ENCODE measurements at regions not wholly inside any gene's neighbourhood (a gene's known extent, or its start where the extent isn't known, plus 50 kb on each side); places are given as distances from the start of the nearest gene placed in this dataset.
"Not testable (repeated sequence)": the region's sequence is repeated elsewhere in the genome, so short reads cannot be mapped to it uniquely, and the experiment has no call there.

DNA sequence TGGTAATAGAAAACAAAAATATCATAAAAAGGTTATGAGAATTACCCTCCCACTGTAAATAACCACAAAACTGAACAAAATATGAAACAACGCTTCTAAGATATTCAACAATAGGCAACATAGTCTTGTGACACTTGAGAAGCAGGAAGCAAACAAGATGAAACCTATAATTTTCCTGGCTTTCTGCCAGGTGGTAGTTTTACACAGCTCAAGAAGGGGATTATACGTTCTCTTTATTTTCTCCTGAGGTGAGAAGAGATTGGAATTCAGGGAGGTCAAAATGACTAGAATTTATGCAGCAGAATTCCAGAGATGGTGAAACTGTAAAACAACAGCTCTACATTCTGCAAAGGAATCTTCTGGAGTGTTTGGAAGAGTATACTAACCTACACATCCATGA lies 186.0 kb downstream of the HHIP start:
- no peaks in the 10 kb centered on the region for H3K27me3 ChIP-seq (ENCODE audit: insufficient read depth, poor library complexity, severe bottlenecking)
- no peaks in the 10 kb centered on the region for H3K36me3 ChIP-seq (ENCODE audit: low read depth)
- no peak overlapping the region for H3K4me3 ChIP-seq (ENCODE audit: severe bottlenecking)
- no peak overlapping the region for H3K27ac ChIP-seq (ENCODE audit: poor library complexity, severe bottlenecking)
- H3K9me3 ChIP-seq (ENCODE audit: severe bottlenecking) = no peaks in the 10 kb centered on the region
- no peak for ATAC-seq (ENCODE audit: low read depth)
- TF ChIP-seq, protein P1, sequence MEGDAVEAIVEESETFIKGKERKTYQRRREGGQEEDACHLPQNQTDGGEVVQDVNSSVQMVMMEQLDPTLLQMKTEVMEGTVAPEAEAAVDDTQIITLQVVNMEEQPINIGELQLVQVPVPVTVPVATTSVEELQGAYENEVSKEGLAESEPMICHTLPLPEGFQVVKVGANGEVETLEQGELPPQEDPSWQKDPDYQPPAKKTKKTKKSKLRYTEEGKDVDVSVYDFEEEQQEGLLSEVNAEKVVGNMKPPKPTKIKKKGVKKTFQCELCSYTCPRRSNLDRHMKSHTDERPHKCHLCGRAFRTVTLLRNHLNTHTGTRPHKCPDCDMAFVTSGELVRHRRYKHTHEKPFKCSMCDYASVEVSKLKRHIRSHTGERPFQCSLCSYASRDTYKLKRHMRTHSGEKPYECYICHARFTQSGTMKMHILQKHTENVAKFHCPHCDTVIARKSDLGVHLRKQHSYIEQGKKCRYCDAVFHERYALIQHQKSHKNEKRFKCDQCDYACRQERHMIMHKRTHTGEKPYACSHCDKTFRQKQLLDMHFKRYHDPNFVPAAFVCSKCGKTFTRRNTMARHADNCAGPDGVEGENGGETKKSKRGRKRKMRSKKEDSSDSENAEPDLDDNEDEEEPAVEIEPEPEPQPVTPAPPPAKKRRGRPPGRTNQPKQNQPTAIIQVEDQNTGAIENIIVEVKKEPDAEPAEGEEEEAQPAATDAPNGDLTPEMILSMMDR (IDR thresholded peaks at IDR 0.05; ENCODE audit: poor library complexity, severe bottlenecking) = no peak
- H3K4me1 ChIP-seq (ENCODE audit: insufficient read depth, poor library complexity, severe bottlenecking) = no peaks in the 10 kb centered on the region
- no peak for DNase-seq (ENCODE audit: low spot score)

GRCh38 chr4:144845411-144845810 lies 199.5 kb downstream of the HHIP start:
- H3K27me3 ChIP-seq (ENCODE audit: insufficient read depth, poor library complexity, severe bottlenecking) = no peaks in the 10 kb centered on the region
- H3K9me3 ChIP-seq (ENCODE audit: severe bottlenecking) = no peaks in the 10 kb centered on the region
- DNase-seq (ENCODE audit: low spot score) (no peak), ATAC-seq (ENCODE audit: low read depth) (no peak)
- TF ChIP-seq, protein P1 (IDR thresholded peaks at IDR 0.05; ENCODE audit: poor library complexity, severe bottlenecking) = no peak
- no peak overlapping the region for H3K4me3 ChIP-seq (ENCODE audit: severe bottlenecking)
- no peaks in the 10 kb centered on the region for H3K36me3 ChIP-seq (ENCODE audit: low read depth)
- no peak overlapping the region for H3K27ac ChIP-seq (ENCODE audit: poor library complexity, severe bottlenecking)
- H3K4me1 ChIP-seq (ENCODE audit: insufficient read depth, poor library complexity, severe bottlenecking) = no peaks in the 10 kb centered on the region

DNA sequence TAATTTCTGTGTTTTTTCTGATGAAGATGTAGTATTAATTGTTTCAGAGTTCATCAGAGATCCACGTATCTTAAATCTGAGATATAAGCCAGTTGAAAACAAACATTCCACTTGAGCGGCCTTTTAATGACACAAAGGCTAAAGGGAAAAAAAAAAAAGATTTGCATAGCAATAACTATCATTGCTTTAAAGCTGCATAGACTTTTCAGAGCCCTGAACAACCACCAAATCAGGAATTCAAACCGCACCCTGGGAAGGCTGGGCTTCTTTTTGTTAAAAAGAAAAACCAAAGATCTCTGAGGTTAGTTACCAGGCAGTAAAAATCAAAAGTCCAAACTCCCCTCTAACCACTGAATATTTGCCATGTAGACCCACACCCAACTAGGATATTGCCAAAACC lies 206.0 kb downstream of the HHIP start:
- no peaks in the 10 kb centered on the region for H3K27me3 ChIP-seq (ENCODE audit: insufficient read depth, poor library complexity, severe bottlenecking)
- TF ChIP-seq, protein P1 (IDR thresholded peaks at IDR 0.05; ENCODE audit: poor library complexity, severe bottlenecking) = no peak
- no peak overlapping the region for H3K4me3 ChIP-seq (ENCODE audit: severe bottlenecking)
- no peak for ATAC-seq (ENCODE audit: low read depth)
- DNase-seq (ENCODE audit: low spot score) = no peak
- no peaks in the 10 kb centered on the region for H3K9me3 ChIP-seq (ENCODE audit: severe bottlenecking)
- no peaks in the 10 kb centered on the region for H3K4me1 ChIP-seq (ENCODE audit: insufficient read depth, poor library complexity, severe bottlenecking)
- H3K36me3 ChIP-seq (ENCODE audit: low read depth) = no peaks in the 10 kb centered on the region
- no peak overlapping the region for H3K27ac ChIP-seq (ENCODE audit: poor library complexity, severe bottlenecking)

DNA sequence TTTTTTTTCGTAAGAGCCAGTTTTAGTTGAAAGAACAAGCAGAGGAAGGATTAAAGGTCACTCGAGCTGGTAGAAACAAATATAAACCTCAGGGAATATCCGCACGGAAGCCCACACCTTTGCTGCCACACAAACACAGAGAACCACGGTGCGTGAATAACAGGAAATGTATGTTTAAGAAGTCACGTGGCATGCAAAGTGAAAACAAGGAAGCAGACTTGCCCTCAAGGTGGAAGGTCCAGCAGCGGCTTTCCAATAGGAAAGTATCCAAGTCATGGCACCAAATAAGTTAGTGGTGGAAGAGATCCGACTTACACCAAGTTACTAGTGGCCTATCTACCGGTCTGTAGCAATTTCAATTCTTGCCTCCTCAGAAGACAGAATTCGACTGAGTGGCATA lies 215.5 kb downstream of the HHIP start:
- H3K4me1 ChIP-seq (ENCODE audit: insufficient read depth, poor library complexity, severe bottlenecking) = no peaks in the 10 kb centered on the region
- DNase-seq (ENCODE audit: low spot score) = no peak

DNA sequence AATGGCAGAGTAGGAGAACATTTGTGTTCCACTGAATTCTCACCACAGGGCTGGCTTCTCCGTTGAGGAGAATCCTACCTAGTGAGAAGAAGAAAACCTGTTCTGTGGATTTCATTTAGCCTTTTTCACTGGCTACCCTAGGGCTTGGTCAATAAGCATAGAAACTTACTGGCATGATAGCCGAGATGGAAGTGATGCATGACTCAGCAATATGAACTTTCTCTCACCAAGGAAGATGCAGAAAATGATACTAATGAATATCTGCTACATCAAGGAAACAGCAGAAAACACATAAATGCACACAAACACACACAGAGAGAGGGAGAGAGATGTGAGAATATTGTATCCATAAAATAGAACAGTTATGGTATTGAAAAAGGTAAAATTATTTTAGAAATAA lies 216.3 kb downstream of the HHIP start:
- TF ChIP-seq, protein P1 (IDR thresholded peaks at IDR 0.05; ENCODE audit: poor library complexity, severe bottlenecking) = no peak
- ATAC-seq (ENCODE audit: low read depth) (no peak), DNase-seq (ENCODE audit: low spot score) (no peak)
- H3K27ac ChIP-seq (ENCODE audit: poor library complexity, severe bottlenecking) = no peak overlapping the region
- no peaks in the 10 kb centered on the region for H3K36me3 ChIP-seq (ENCODE audit: low read depth)
- no peaks in the 10 kb centered on the region for H3K27me3 ChIP-seq (ENCODE audit: insufficient read depth, poor library complexity, severe bottlenecking)
- no peaks in the 10 kb centered on the region for H3K9me3 ChIP-seq (ENCODE audit: severe bottlenecking)
- H3K4me3 ChIP-seq (ENCODE audit: severe bottlenecking) = no peak overlapping the region
- H3K4me1 ChIP-seq (ENCODE audit: insufficient read depth, poor library complexity, severe bottlenecking) = no peaks in the 10 kb centered on the region

More for the DNA sequence above, 215.5 kb downstream of the HHIP start:
- Histone ChIP-seq H3K27ac (ENCODE audit: poor library complexity, severe bottlenecking) (no peak overlapping the region), H3K36me3 (ENCODE audit: low read depth) (no peaks in the 10 kb centered on the region), H3K9me3 (ENCODE audit: severe bottlenecking) (no peaks in the 10 kb centered on the region), H3K4me3 (ENCODE audit: severe bottlenecking) (no peak overlapping the region), H3K27me3 (ENCODE audit: insufficient read depth, poor library complexity, severe bottlenecking) (no peaks in the 10 kb centered on the region)
- TF ChIP-seq, protein P1 (IDR thresholded peaks at IDR 0.05; ENCODE audit: poor library complexity, severe bottlenecking) = no peak
- ATAC-seq (ENCODE audit: low read depth) = no peak

DNA sequence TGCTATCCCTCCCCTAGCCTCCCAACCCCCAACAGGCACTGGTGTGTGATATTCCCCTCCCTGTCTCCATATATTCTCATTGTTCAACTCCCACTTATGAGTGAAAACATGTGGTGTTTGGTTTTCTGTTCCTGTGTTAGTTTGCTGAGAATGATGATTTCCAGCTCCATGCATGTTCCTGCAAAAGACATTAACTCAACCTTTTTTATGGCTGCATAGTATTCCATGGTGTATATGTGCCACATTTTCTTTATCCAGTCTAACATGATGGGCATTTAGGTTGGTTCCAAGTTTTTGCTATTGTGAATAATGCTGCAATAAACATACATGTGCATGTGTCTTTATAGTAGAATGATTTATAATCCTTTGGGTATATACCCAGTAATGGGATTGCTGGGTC lies 218.9 kb downstream of the HHIP start:
- H3K4me1 ChIP-seq (ENCODE audit: insufficient read depth, poor library complexity, severe bottlenecking); DNase-seq (ENCODE audit: low spot score); ATAC-seq (ENCODE audit: low read depth); H3K4me3 ChIP-seq (ENCODE audit: severe bottlenecking); H3K27ac ChIP-seq (ENCODE audit: poor library complexity, severe bottlenecking); H3K36me3 ChIP-seq (ENCODE audit: low read depth); H3K9me3 ChIP-seq (ENCODE audit: severe bottlenecking); H3K27me3 ChIP-seq (ENCODE audit: insufficient read depth, poor library complexity, severe bottlenecking): not testable (repeated sequence)

Measured in RWPE2 (cell line).